SKM-1 (cell line): ENCODE measurements at regions not wholly inside any gene's neighbourhood (a gene's known extent, or its start where the extent isn't known, plus 50 kb on each side); places are given as distances from the start of the nearest gene placed in this dataset.
"Not testable (repeated sequence)": the region's sequence is repeated elsewhere in the genome, so short reads cannot be mapped to it uniquely, and the experiment has no call there.

Source experiments
- DNase-seq: peaks from one replicate; lab custom pipeline; 2025; ENCODE audit not compliant: unreplicated experiment; lab: John Stamatoyannopoulos, UW

- no peak for DNase-seq
These were observed 100.3 kb upstream of the SPIN1 start for GRCh38 chr9:88287972-88288371.

GRCh38 chr9:88280816-88281382, 107.3 kb upstream of the SPIN1 start:
- no peak for DNase-seq

- DNase-seq, result no peak
These were observed 110.2 kb upstream of the SPIN1 start for GRCh38 chr9:88278036-88278435.

GRCh38 chr9:88274078-88274477, 114.2 kb upstream of the SPIN1 start:
- DNase-seq, result no peak

- no peak for DNase-seq
These were observed 115.3 kb upstream of the SPIN1 start for GRCh38 chr9:88272986-88273385.

- no peak for DNase-seq
These were observed 117.8 kb upstream of the SPIN1 start for GRCh38 chr9:88270413-88270812.

GRCh38 chr9:88268886-88269285, 119.4 kb upstream of the SPIN1 start:
- DNase-seq, result no peak

- no peak for DNase-seq
These were observed 121.0 kb upstream of the SPIN1 start for GRCh38 chr9:88267283-88267682.

- DNase-seq, result no peak
These were observed 121.8 kb upstream of the SPIN1 start for GRCh38 chr9:88266416-88266815.

- DNase-seq, result no peak
These were observed 120.7 kb upstream of the SPATA31C2 start for GRCh38 chr9:88259001-88259400.

GRCh38 chr9:88258601-88259000, 120.3 kb upstream of the SPATA31C2 start:
- no peak for DNase-seq

GRCh38 chr9:88258024-88258423, 119.7 kb upstream of the SPATA31C2 start:
- no peak for DNase-seq

- DNase-seq, result no peak
These were observed 117.9 kb upstream of the SPATA31C2 start for GRCh38 chr9:88256216-88256615.

GRCh38 chr9:88255806-88256205, 117.5 kb upstream of the SPATA31C2 start:
- not testable (repeated sequence) for DNase-seq

GRCh38 chr9:88251903-88252302, 113.6 kb upstream of the SPATA31C2 start:
- no peak for DNase-seq

GRCh38 chr9:88243736-88244135, 105.5 kb upstream of the SPATA31C2 start:
- no peak for DNase-seq

GRCh38 chr9:88242879-88243278, 104.6 kb upstream of the SPATA31C2 start:
- no peak for DNase-seq

GRCh38 chr9:88237991-88238571, 99.8 kb upstream of the SPATA31C2 start:
- no peak for DNase-seq

- no peak for DNase-seq
These were observed 99.2 kb upstream of the SPATA31C2 start for GRCh38 chr9:88237479-88237961.

GRCh38 chr9:88236511-88237478, 98.5 kb upstream of the SPATA31C2 start:
- DNase-seq, result no peak

- no peak for DNase-seq
These were observed 97.3 kb upstream of the SPATA31C2 start for GRCh38 chr9:88235615-88236014.

GRCh38 chr9:88234114-88234513, 95.8 kb upstream of the SPATA31C2 start:
- DNase-seq, result no peak
